ENCODE measurements at regions not wholly inside any gene's neighbourhood (a gene's known extent, or its start where the extent isn't known, plus 50 kb on each side); places are given as distances from the start of the nearest gene placed in this dataset.

DNA sequence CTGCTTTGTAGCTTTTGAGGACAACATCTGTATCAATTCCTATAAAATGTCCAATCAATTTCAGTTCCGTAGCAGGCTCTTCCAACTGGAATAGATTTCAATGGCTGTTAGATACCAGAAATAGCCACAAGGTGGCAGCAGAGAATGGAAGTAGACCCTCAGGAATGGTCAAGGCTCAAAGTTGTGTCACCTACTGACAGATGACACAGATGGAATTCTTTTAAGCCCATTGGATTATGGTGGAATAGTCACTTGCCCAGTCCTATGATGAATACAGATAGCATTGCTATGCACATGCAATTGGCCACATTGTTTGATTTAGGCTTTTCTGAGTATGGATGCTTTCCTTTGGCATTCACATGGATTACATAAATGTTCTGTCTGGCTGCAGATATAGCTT, 130.4 kb upstream of the RADX start:
- TF ChIP-seq EZH2phosphoT487 (IDR thresholded peaks at IDR 0.05; ENCODE audit: borderline replicate concordance, low read depth, low read length), result no peak
- TF ChIP-seq, protein P1, sequence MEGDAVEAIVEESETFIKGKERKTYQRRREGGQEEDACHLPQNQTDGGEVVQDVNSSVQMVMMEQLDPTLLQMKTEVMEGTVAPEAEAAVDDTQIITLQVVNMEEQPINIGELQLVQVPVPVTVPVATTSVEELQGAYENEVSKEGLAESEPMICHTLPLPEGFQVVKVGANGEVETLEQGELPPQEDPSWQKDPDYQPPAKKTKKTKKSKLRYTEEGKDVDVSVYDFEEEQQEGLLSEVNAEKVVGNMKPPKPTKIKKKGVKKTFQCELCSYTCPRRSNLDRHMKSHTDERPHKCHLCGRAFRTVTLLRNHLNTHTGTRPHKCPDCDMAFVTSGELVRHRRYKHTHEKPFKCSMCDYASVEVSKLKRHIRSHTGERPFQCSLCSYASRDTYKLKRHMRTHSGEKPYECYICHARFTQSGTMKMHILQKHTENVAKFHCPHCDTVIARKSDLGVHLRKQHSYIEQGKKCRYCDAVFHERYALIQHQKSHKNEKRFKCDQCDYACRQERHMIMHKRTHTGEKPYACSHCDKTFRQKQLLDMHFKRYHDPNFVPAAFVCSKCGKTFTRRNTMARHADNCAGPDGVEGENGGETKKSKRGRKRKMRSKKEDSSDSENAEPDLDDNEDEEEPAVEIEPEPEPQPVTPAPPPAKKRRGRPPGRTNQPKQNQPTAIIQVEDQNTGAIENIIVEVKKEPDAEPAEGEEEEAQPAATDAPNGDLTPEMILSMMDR (conservative IDR thresholded peaks at IDR 0.05; ENCODE audit: low read length), result peak; percentile 77
